HG02981 (cell line): ENCODE measurements at regions not wholly inside any gene's neighbourhood (a gene's known extent, or its start where the extent isn't known, plus 50 kb on each side); places are given as distances from the start of the nearest gene placed in this dataset.

ENCODE experiments used
- ATAC-seq: cut with Tn5 transposase; IDR thresholded peaks from one replicate; pipeline ENCODE4 v1.9.1; 2021; ENCODE audit warnings: mild to moderate bottlenecking, moderate library complexity; ENCODE audit not compliant: unreplicated experiment

DNA sequence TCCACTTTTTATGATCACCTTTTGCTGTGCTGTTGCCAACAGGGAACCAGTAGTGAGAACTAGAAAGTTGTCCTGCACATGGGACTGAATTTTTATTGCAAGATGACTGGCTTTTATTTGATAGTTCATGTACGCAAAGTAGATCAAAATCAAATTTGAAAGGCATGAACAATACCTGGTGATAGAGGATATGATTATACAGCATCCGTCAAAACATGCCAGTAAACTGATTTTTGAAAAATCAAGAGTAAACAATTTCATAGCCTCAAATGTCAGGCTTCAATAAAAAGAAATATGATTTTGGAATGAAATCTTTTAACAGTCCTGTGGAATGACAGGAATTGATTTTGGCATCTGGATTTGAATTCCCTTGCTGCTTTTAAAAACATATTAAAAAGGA lies 219.6 kb upstream of the LRRN1 start:
- no peak for ATAC-seq

DNA sequence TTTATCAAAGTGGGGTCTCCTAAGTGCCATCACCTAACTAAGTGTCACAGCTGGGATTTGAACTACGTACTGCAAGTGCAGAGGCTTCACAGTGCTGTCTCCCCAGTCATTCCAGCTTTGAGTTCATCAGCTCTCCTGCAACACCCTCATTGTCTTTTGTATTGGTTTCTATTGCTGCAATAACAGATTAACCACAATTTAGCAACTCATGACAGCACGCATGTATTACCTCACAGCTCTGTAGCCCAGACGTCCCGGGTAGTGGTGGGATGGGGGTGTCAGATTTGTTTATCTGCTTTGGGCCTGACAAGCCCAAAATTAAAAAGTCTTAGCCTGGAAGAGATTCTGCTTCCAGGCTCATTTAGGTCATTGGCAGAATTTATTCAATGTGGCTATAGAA lies 220.5 kb upstream of the LRRN1 start:
- ATAC-seq: no peak

DNA sequence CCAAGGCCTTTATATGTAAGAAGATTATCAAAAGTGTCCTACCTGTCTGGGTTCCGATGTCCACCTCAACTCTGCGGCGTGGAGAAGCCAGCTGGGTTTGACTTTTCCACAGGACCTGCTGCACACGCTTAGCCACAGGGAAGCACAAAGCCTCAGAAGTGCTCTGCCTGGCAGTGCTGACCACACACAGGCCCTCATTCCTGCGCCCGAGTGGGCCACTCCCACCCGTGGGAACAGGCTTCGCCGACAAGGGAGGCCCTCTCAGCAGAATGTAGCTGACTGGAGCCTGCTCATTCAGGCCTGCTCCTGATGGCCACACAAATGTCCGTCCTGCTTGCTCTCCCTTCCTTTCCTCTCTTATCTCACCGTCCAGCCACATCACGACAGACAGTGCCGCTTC lies 221.4 kb upstream of the LRRN1 start:
- ATAC-seq: no peak

DNA sequence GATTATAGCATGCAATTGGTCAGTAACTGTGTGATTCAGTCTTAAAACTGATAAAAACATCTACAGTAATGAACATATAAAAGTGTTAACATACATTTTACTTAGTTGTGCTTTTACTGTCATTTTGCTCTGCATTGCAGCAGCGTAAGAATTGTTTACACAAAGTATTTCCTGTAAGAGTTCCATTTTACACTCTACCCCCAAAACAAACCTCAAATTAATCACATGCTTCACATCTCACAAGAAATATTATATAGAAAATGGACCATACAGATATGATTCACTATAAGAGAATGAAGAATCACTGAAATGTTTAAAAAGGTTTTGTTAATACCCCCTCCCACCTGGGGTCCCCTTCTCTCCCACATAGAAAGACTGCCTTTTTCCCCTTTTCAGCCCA lies 225.9 kb upstream of the LRRN1 start:
- no peak for ATAC-seq

DNA sequence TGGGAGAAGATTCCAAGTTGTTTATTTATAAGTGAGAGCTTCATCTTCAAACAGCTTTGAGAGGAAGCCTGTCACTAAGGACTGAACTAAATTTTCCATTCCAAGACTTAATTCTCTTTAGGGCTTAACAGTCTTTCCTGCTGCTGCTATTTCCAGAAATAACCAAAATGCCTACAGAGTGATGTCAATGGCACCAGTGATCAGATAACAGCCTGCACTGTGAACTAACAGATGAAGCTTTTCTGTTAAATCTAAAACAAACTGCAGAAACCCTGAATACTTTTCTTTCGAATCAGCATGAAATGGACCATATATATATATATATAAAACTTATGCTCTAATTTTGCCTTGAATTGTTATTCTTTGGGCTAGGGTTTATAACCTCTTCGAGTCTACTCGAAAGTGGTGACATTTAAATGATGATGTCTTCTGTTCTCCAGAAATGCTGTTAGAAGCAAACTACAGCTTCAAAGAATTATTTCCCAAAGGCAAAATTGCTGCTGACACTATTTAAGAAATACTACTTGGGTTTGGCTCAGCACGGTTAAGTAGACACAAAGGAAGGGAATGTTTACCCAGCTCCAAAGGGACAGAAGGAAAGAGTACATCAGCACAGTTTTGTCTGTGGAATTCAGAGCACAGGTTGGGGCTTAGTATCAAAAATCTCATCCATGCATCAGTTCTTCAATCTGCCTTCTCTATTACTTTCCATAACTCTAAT lies 238.5 kb upstream of the LRRN1 start:
- no peak for ATAC-seq

DNA sequence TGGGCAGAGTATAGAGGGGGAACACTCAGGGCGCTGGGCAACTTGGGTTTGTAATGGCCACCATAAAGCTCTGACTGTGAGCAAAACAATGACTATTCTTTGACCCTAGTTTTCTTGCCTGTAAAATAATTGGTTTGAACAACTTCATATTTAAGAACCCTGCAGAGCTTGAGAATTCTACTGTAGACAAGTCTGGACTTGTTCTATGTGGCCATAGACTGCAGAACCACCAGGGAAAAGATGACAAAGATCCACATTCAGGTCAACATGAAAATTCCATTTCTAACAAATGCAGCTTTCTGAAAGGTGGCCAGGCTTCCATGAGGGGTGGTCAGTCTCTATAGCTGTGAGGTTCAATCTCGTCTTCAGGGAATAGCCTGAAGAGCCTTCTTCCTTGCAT lies 239.4 kb upstream of the LRRN1 start:
- ATAC-seq: no peak

DNA sequence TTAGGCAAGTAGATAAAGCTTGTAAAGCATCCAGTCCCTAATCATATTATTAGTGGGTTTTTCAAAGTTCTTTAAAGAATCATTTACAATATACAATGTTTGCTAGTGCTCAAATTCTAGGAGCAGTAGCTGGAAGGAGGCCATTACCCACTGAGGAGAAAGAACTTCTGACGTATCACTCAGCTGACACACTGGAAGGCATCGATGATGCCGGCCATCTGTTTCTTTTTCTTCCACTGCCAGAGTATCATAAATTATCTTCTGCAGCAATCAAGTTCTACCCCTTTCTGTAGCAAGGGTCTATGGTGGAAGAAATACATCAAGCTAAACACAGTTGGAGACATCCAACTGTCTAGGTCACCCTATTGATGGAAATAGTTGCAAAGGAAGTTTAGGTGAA lies 243.2 kb upstream of the LRRN1 start:
- no peak for ATAC-seq

DNA sequence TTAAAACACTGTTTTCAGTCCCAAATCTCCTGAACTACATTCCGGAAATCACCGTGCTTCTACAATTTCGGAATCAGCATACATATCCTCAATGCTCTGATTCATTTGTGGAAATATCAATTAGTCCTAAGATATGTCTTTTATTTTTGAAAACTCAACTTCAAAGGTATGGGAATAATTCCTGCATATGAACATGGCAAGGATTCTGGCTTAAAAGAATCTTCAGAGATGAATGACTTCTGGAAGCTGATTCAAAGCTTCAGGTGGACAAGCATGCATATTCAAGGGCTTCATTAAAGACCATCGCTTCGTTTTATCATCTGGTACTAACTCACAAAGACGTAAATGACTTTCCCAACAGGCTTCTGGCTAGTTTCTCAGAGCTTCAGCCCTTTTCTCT lies 246.0 kb upstream of the LRRN1 start:
- no peak for ATAC-seq

DNA sequence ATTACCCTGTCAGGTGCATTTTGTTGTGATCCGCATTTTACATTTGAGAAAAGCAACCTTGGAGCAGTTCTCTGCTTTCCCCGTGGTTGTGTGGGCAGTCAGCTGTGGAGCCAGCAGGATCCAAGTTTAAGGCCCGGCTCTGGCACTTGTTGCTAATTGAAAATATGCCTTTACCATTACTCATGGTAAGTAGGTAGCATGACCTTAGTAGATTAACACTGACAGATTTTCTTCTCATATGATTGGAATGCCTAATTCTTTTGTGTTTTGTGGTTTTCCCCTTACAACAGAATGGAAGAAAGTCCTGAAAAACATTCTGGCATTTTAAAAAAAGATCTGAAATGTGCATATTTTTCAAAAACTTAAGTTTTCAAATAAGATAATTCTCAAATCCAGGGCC lies 246.5 kb upstream of the LRRN1 start:
- no peak for ATAC-seq

DNA sequence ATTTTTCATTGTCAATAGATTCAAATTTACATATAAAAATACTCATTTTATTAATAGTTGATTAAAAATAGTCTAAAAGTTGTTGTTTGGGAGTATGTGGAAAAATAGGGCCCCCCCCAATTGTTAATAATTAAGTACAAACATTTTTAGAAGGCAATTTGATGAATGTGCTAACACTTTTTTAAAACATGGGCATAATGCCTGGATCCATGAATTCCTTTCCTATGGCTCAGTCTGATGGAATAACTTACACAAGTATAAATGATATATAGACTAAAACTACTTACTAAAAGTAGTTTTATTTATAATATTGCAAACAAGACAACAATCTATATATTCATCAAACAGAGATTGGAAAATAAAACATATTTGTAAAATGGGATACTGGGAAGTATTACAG lies 247.2 kb upstream of the LRRN1 start:
- ATAC-seq: no peak

DNA sequence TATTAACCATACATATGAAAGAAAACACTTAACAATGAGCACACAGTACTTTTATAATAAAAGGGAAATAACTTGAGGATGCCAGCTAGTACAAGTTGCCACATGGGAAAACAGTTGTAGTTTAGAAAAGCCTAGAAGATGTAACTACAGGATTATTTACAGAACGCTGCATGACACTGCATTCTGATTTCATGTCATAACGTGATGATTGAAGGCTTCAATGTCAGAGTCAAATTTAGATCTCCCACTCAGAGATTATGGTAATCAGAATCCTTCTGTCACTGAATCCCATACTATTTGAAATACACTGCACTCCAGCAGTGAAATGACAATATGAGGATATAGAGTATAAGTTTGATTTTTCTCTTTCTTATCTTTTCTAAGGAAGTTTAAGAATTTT lies 253.9 kb upstream of the LRRN1 start:
- ATAC-seq: no peak

DNA sequence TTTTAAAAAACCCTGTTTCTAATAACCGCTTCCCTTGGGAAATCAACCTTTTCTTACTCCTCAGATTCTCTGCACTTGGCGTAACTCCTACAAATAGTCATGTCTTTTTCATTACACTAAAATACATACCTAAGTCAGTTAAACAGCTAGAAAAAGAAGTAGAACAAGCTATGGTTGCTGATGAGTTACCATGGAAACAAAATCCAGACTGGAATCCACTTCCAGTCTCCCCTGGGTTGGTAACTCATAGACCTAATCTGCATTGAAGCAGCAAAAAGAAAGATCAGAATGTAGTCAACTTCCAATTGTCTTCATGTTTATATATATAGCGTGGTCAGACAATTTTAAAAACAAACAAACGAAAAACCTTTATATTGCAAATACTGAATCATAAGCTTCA lies 260.8 kb upstream of the LRRN1 start:
- no peak for ATAC-seq

DNA sequence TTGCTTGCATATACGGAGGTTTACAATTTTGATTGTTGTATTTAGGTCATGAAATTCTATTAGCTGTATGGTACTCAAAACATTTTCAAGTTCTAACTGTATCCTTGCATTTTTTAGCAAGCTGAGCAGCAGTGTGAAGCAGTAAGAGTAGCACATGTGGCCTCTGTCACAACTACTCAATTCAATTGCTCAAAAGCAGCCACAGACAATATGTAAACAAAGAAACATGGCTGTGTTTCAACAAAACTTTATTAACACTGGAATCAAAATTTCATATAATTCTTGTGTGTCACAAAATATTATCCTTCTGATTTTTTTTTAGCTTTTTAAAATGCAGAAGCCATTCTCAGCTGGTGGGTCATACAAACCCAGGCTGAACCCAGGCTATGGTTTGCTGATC lies 266.7 kb upstream of the LRRN1 start:
- no peak for ATAC-seq

DNA sequence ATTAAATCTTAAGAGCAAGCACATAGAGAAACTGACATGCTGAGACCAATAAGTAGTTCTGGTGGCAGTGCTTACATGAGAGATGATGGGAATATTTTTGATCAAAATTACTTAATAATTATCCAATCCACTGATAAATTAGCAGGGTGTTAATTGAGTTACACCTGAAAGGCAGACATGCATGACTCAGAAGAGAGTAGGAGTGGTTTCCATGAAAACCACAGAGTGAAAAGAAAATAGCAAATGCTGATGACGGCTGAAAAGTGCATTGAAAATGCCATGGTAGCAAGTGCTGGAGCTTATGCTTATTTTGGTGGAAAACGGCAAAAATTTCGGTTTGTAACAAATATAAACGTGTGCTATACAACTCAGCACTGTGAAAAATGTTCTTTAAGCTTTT lies 267.8 kb upstream of the LRRN1 start:
- ATAC-seq: no peak

DNA sequence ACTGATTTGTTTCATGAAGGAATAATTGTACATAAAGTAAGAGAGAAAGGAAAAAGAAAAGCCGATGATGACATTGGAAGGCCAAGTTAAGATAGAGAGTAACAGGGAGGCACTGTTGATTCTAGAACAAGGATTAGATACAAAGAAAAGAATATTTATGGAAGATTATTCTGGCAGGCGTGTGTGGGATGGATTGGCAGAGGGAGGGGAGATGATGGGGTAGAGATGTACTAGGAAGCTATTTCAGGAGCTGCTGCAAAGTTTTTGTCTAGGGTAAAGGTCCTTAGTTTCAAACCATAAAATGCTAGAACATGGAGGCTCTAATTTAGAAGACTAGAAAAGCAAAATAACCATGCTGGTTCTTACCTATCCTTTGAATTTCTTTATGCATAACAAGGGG lies 280.0 kb upstream of the LRRN1 start:
- no peak for ATAC-seq

DNA sequence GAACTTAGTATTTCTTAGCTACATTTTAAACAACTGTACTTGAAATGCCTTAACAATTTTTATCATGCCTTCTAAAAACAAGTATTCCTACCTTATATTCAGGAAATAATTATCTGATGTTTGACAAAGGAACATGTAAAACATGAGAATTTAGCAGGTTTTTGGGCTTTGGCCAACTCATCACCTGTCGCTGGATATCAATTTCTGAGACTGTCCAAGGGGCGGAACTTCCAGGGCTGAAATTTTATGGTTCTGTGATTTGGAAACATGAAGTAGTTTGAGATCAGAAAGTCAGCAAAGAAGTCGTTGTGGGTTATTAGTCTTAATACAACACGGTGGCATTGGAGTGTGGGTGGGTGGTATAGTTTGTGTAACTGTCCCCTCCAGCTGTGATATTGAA lies 282.2 kb upstream of the LRRN1 start:
- ATAC-seq: no peak

DNA sequence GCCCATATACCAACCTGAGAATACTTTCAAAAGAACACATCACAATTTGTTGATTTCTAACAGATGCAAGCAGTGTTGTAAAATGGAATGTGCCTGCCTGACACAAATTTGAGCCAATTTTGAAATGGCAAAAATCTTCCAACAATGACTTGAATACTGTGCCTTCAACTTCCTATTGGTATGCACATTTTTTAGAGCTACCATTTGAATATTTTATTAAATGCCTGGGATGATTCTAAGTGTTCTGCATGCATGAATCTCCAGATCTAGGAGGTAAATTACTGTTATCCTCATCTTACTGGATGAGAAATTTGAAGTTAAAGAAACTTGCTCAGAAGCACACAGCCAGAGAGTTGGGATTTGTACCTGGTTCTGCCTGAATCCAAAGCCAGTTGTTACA lies 282.8 kb upstream of the LRRN1 start:
- no peak for ATAC-seq

DNA sequence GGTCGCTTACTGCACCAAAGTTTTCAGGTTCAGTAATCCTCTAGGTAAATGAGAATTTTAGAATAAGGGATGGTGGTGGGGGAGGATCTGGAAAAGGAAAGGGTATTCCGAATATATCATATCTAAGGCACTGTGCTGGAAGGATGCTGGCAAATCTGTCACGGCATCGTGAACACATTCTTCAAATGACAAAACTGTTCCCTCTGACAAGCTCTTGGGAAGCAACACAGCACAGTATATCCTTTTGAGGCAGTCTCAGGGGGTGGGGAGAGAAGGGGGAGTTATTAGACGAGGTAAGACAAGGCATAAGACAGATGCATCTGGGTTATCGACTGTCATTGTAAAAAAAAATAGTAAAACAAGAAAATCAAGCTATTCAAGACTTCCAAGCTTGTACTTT lies 289.6 kb upstream of the LRRN1 start:
- ATAC-seq: no peak

DNA sequence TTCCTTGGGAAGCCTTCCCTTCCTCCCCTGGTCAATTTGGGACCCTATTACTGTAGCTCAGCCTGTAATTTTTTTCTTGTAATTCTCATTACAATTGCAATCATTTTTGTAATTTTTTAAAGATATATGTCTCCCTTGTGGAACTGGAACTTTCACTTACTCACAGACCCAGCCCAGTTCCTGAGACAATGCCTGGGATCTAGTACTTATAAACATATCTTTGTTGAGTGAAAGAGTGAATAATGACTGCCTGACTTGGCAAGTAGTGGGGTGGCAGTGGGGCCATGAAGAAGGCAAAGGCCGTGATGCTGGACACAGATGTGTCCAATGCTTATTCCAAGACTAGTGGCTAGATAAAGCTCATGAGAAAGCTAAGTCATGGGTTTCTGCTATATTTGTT lies 294.5 kb upstream of the LRRN1 start:
- no peak for ATAC-seq

DNA sequence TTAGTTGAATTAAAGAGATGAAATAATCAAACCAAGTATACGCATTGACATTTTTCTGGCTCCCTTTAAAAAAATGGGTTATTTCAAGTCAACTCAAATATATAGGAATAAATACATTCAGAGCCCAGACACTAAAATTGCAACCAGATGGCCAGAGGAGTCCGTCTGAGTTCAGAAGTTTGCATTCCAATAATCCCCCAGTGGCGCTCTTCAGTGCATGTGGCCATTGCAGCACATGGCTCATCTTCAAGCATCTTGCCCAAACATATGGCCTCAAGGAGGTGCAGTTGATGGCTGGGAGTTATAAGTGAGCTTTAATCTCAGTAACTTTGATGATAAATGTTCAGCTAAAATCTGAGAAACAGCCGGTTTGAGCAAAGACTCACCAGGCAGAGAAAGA lies 295.8 kb upstream of the LRRN1 start:
- no peak for ATAC-seq

DNA sequence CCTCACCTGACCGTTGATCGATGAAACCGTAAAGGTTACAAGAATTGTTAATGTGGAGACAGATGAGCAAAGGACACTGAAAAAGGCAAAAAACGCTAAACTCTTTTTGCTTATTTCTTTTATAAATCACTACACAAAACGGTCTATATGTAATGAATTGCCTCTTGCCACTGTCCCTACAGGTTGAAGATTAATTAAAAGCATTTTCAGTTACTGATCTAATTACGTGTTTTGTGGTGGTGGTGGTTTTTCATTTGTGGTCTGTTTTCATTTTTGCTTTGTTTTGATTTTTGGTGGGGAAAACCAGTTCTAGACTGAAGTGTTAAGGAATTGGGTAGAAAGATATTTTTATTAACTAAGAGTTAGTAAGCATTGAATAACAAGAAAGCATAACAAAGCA lies 299.2 kb upstream of the LRRN1 start:
- no peak for ATAC-seq

DNA sequence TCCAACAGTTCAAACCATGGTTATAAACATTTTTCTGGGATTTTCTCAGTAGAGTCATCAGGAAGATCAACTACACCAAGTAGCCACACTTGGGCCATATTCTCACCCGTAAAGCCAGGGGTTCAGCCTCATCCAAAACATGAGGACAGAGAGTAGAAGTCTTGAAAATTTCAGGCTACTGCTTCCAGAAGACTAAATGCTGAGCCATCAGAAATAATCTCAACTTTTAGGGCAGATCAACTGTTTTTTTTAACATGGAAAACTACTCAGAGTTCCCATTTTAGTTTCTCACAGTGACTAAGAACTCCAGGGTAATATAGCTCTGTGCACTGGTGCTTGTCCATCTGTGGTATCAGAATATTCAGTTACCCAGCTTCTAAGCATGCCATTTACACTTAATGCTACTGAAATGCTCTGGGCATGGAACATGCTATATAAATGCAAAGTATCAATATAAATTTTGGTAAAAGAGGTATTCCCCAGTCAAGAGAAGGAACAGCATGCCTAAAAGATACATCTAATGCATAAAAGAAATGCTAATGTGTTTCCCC lies 300.1 kb upstream of the LRRN1 start:
- ATAC-seq: no peak

DNA sequence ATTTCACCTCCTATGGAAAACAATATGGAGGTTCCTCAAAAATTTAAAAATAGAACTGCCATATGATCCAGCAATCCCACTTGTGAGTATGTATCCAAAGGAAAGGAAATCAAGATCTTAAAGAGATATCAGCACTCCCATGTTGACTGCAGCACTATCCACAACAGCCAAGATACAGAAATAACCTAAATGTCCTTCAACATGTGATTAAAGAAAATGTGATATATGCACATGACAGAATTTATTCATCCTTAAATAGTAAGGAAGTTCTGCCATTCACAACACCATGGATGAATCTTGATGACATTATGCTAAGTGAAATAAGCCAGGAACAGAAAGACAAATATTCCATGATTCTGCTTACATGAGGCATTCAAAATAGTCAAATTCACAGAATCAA lies 303.6 kb upstream of the LRRN1 start:
- no peak for ATAC-seq
